H9 (cell line): ENCODE measurements at regions not wholly inside any gene's neighbourhood (a gene's known extent, or its start where the extent isn't known, plus 50 kb on each side); places are given as distances from the start of the nearest gene placed in this dataset.

Experiments used
- DNase-seq: peaks from one replicate; pipeline ENCODE4 v3.0.0-alpha.2; 2017
- H2AFZ ChIP-seq: one replicate; pipeline ENCODE4 v1.6.1; 2013; ENCODE audit warnings: mild to moderate bottlenecking, low read length, control low read depth, moderate library complexity
- H2AK5ac ChIP-seq: 2 replicates; pipeline ENCODE4 v1.6.1; 2013; ENCODE audit warnings: low read length, control low read depth, mixed read lengths; ENCODE audit not compliant: insufficient read length
- H2BK120ac ChIP-seq: one replicate; pipeline ENCODE4 v1.6.1; 2013; ENCODE audit warnings: low read depth, mild to moderate bottlenecking, low read length, control low read depth, inconsistent platforms; ENCODE audit not compliant: poor library complexity, severe bottlenecking
- H2BK12ac ChIP-seq: 2 replicates; pipeline ENCODE4 v1.6.1; 2013; ENCODE audit warnings: low read length, control low read depth, mixed read lengths, low read depth; ENCODE audit not compliant: insufficient read length
- H2BK15ac ChIP-seq: 2 replicates; pipeline ENCODE4 v1.6.1; 2013; ENCODE audit warnings: low read depth, low read length, control low read depth
- H2BK20ac ChIP-seq: one replicate; pipeline ENCODE4 v1.6.1; 2013; ENCODE audit warnings: low read depth, mild to moderate bottlenecking, low read length, control low read depth, inconsistent platforms; ENCODE audit not compliant: poor library complexity, severe bottlenecking
- H2BK5ac ChIP-seq: 2 replicates; pipeline ENCODE4 v1.6.1; 2013; ENCODE audit warnings: low read length, control low read depth, mixed read lengths; ENCODE audit not compliant: insufficient read length
- H3K14ac ChIP-seq: 2 replicates; pipeline ENCODE4 v1.6.1; 2013; ENCODE audit warnings: low read length, control low read depth; ENCODE audit not compliant: insufficient read depth
- H3K18ac ChIP-seq: 2 replicates; pipeline ENCODE4 v1.6.1; 2013; ENCODE audit warnings: low read depth, mild to moderate bottlenecking, mixed read lengths, low read length, control low read depth; ENCODE audit not compliant: insufficient read length
- H3K23ac ChIP-seq: 2 replicates; pipeline ENCODE4 v1.6.1; 2013; ENCODE audit warnings: low read length, control low read depth, mixed read lengths, low read depth; ENCODE audit not compliant: insufficient read length
- H3K23me2 ChIP-seq: 2 replicates; pipeline ENCODE4 v1.6.1; 2013; ENCODE audit warnings: low read depth, mild to moderate bottlenecking, mixed read lengths, low read length, control low read depth; ENCODE audit not compliant: insufficient read length, poor library complexity, severe bottlenecking
- H3K27ac ChIP-seq: 2 replicates; pipeline ENCODE4 v1.5.1; 2013; ENCODE audit warnings: low read length, control low read depth, mixed read lengths, low read depth; ENCODE audit not compliant: insufficient read length
- H3K27me3 ChIP-seq: 2 replicates; pipeline ENCODE4 v1.6.1; 2013; ENCODE audit warnings: low read length, control low read depth, inconsistent platforms; ENCODE audit not compliant: insufficient read depth
- H3K4ac ChIP-seq: 2 replicates; pipeline ENCODE4 v1.6.1; 2013; ENCODE audit warnings: low read depth, mild to moderate bottlenecking, control low read depth, inconsistent platforms, low read length, moderate library complexity
- H3K4me1 ChIP-seq: 2 replicates; pipeline ENCODE4 v1.6.1; 2013; ENCODE audit warnings: low read length, control low read depth, inconsistent platforms; ENCODE audit not compliant: insufficient read depth
- H3K4me2 ChIP-seq: 2 replicates; pipeline ENCODE4 v1.6.1; 2013; ENCODE audit warnings: low read length, control low read depth, mixed read lengths; ENCODE audit not compliant: insufficient read length, insufficient read depth
- H3K56ac ChIP-seq: 2 replicates; pipeline ENCODE4 v1.6.1; 2013; ENCODE audit warnings: low read depth, mild to moderate bottlenecking, mixed read lengths, low read length, control low read depth; ENCODE audit not compliant: insufficient read length
- H3K79me1 ChIP-seq: 2 replicates; pipeline ENCODE4 v1.6.1; 2013; ENCODE audit warnings: low read depth, mild to moderate bottlenecking, moderate library complexity, low read length, control low read depth, inconsistent platforms; ENCODE audit not compliant: insufficient read depth, poor library complexity, severe bottlenecking
- H3K79me2 ChIP-seq: 2 replicates; pipeline ENCODE4 v1.6.1; 2013; ENCODE audit warnings: low read length, control low read depth, inconsistent platforms; ENCODE audit not compliant: insufficient read depth
- H3K9ac ChIP-seq: 2 replicates; pipeline ENCODE4 v1.6.1; 2013; ENCODE audit warnings: low read length, control low read depth, mixed read lengths; ENCODE audit not compliant: insufficient read length; ENCODE audit errors: extremely low read depth
- H3K9me3 ChIP-seq: one replicate; pipeline ENCODE4 v1.6.1; 2013; ENCODE audit warnings: low read depth, low read length, inconsistent platforms; ENCODE audit not compliant: control insufficient read depth
- H3T11ph ChIP-seq: one replicate; pipeline ENCODE4 v1.6.1; 2013; ENCODE audit warnings: mild to moderate bottlenecking, low read length, control low read depth, inconsistent platforms
- H4K20me1 ChIP-seq: one replicate; pipeline ENCODE4 v1.6.1; 2013; ENCODE audit not compliant: control insufficient read depth, insufficient read length, insufficient read depth
- H4K5ac ChIP-seq: 2 replicates; pipeline ENCODE4 v1.6.1; 2013; ENCODE audit warnings: low read depth, mild to moderate bottlenecking, mixed read lengths, low read length, control low read depth; ENCODE audit not compliant: insufficient read length
- H4K8ac ChIP-seq: replicated peaks from 2 replicates; pipeline ENCODE4 v1.6.1; 2013; ENCODE audit warnings: low read length, control low read depth, mixed read lengths, low read depth; ENCODE audit not compliant: insufficient read length
- H4K91ac ChIP-seq: 2 replicates; pipeline ENCODE4 v1.6.1; 2013; ENCODE audit warnings: low read depth, mild to moderate bottlenecking, moderate library complexity, mixed read lengths, low read length, control low read depth; ENCODE audit not compliant: insufficient read length
- H3K27ac Mint-ChIP-seq, 3 experiments: 2 replicates in 2 of 3; 3 replicates in 1 of 3; pipeline ENCODE4 v1.8.0; 2020 to 2021; ENCODE audit warnings: mixed read lengths in 3 of 3, mild to moderate bottlenecking in 1 of 3, moderate library complexity in 1 of 3
- H3K27me3 Mint-ChIP-seq: 2 replicates; pipeline ENCODE4 v1.8.0; 2021; ENCODE audit warnings: low read depth, mild to moderate bottlenecking, moderate library complexity, mixed read lengths
- H3K36me3 Mint-ChIP-seq, 3 experiments: 2 replicates in 2 of 3; 3 replicates in 1 of 3; pipeline ENCODE4 v1.8.0; 2020 to 2021; ENCODE audit warnings: low read depth in 3 of 3, mixed read lengths in 3 of 3; ENCODE audit not compliant: insufficient read depth in 1 of 3
- H3K4me1 Mint-ChIP-seq, 2 experiments: 2 replicates each; pipeline ENCODE4 v1.8.0; 2020; ENCODE audit warnings: mixed read lengths in 2 of 2
- H3K4me3 Mint-ChIP-seq, 2 experiments: 2 replicates in 1 of 2; 3 replicates in 1 of 2; pipeline ENCODE4 v1.8.0; 2020 to 2021; ENCODE audit warnings: mild to moderate bottlenecking in 2 of 2, mixed read lengths in 2 of 2, moderate library complexity in 1 of 2
- H3K9me3 Mint-ChIP-seq, 2 experiments: 2 replicates in 1 of 2; 3 replicates in 1 of 2; pipeline ENCODE4 v1.8.0; 2020; ENCODE audit warnings: mild to moderate bottlenecking in 2 of 2, mixed read lengths in 2 of 2, moderate library complexity in 1 of 2
- WGBS: extraction: QIAGEN DNeasy Blood & Tissue Kit; methylation state at CpG from one replicate; pipeline ENCODE4 v1.1.7; 2013; ENCODE audit warnings: missing lambda C conversion rate, low lambda C conversion rate, mixed read lengths; ENCODE audit not compliant: insufficient read length; ENCODE audit errors: extremely low coverage; 5-methylcytosine and 5-hydroxymethylcytosine counted together
- TF ChIP-seq, protein P1 (sequence below): fragments of 200-600 bp; sonication (generic); conservative IDR thresholded peaks from 3 replicates; pipeline ENCODE4 v1.8.0; 2021; ENCODE audit warnings: antibody characterized with exemption, mild to moderate bottlenecking

DNA sequence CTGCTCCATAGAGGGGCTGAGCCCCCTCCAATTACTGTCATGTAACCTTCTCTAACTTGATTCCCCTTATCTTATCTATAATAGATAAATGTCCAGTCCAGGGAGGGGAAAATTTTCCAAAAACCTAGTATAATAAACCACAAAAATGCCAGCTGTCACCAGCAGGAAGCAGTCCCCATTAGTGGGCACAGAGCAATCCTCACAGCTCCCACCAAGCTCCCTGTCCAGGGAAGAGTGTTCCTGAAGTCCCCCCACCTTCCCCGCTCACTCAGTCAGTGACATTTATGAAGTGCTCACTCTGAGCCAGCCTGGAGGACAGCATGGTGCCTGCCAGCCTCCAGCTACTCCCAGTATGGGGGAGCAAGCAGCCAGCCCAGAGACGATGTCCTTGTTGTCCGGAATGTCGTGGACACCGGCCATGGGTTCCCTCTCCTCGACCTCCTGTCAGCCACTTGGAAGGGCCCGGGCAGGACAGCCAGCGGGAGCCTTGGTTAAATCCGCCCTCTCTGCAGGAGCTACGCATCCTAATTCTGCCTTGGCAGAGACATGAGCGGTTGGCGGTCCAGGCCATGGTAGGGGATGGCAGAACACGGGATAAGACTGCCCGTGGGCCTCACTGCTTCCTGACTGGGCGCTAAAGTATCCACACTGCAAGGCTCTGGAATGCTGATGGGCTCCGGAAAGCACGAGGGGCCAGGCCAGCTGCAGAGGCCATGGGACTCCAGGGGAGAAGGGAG lies 102.0 kb upstream of the CDH5 start:
- peaks cover 12 to 20% of the 10 kb centered on the region in 2 experiments for H3K4me1 Mint-ChIP-seq

More for the DNA sequence above, 102.0 kb upstream of the CDH5 start:
- Histone ChIP-seq H2BK5ac (no peak overlapping the region), H4K8ac (no peak overlapping the region), H3K9me3 (no peaks in the 10 kb centered on the region), H3K79me2 (no peaks in the 10 kb centered on the region), H3K9ac (no peak overlapping the region), H3K27me3 (no peaks in the 10 kb centered on the region), H4K20me1 (no peaks in the 10 kb centered on the region), H2AFZ (no peak overlapping the region), H3K56ac (no peak overlapping the region), H2BK120ac (no peak overlapping the region), H3K4me2 (no peak overlapping the region), H3K4me1 (no peaks in the 10 kb centered on the region), H3K23me2 (no peaks in the 10 kb centered on the region), H2AK5ac (no peak overlapping the region), H2BK15ac (no peak overlapping the region), H3K4ac (no peak overlapping the region), H3K14ac (no peak overlapping the region), H4K91ac (no peak overlapping the region), H3K79me1 (no peaks in the 10 kb centered on the region), H3K23ac (no peak overlapping the region), H3T11ph (no peak overlapping the region), H3K27ac (no peak overlapping the region), H4K5ac (no peak overlapping the region), H3K18ac (no peak overlapping the region), H2BK12ac (no peak overlapping the region), H2BK20ac (no peak overlapping the region)
- Mint-ChIP-seq H3K27ac (peak overlapping the region in 1 of 3 experiments; percentile 82; a peak in 1 of 7 replicates), H3K27me3 (peaks cover 21% of the 10 kb centered on the region), H3K4me3 (no peak overlapping the region), H3K36me3 (no peaks in the 10 kb centered on the region; a peak in 1 of 7 replicates), H3K9me3 (no peaks in the 10 kb centered on the region; a peak in 2 of 5 replicates)
- no CpG with 5 or more reads among the region's 17 CpGs for WGBS
- TF ChIP-seq, protein P1, sequence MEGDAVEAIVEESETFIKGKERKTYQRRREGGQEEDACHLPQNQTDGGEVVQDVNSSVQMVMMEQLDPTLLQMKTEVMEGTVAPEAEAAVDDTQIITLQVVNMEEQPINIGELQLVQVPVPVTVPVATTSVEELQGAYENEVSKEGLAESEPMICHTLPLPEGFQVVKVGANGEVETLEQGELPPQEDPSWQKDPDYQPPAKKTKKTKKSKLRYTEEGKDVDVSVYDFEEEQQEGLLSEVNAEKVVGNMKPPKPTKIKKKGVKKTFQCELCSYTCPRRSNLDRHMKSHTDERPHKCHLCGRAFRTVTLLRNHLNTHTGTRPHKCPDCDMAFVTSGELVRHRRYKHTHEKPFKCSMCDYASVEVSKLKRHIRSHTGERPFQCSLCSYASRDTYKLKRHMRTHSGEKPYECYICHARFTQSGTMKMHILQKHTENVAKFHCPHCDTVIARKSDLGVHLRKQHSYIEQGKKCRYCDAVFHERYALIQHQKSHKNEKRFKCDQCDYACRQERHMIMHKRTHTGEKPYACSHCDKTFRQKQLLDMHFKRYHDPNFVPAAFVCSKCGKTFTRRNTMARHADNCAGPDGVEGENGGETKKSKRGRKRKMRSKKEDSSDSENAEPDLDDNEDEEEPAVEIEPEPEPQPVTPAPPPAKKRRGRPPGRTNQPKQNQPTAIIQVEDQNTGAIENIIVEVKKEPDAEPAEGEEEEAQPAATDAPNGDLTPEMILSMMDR: no peak
- DNase-seq: no peak
